Thyroid gland (tissue), 4 donors: ENCODE measurements at regions not wholly inside any gene's neighbourhood (a gene's known extent, or its start where the extent isn't known, plus 50 kb on each side); places are given as distances from the start of the nearest gene placed in this dataset.

ENCODE experiments used
- CTCF ChIP-seq, 6 experiments: fragments of 200-600 bp in 3 of 6; fragments of 450-650 bp in 3 of 6; sonication (generic) in 3 of 6; IDR thresholded peaks; one replicate each; pipeline ENCODE4 v1.5.1; 2016 to 2019; ENCODE audit warnings: antibody characterized with exemption in 6 of 6, mild to moderate bottlenecking in 2 of 6, inconsistent platforms in 1 of 6, moderate library complexity in 1 of 6
- POLR2A ChIP-seq, 2 donors: fragments of 450-650 bp; IDR thresholded peaks; one replicate each; pipeline ENCODE4 v1.6.1; 2017; ENCODE audit warnings: antibody characterized with exemption in 2 of 2, mild to moderate bottlenecking in 2 of 2, moderate library complexity in 1 of 2

GRCh38 chr2:234869164-234869563 is 82.7 kb upstream of the SH3BP4 start:
- TF ChIP-seq POLR2A (IDR thresholded peaks at IDR 0.05), result no peak
- no peak for TF ChIP-seq CTCF (IDR thresholded peaks at IDR 0.05)
